ENCODE measurements at regions not wholly inside any gene's neighbourhood (a gene's known extent, or its start where the extent isn't known, plus 50 kb on each side); places are given as distances from the start of the nearest gene placed in this dataset.

GRCh38 chr20:11721411-11721810, 196.3 kb upstream of the BTBD3 start:
- TF ChIP-seq, protein P1, sequence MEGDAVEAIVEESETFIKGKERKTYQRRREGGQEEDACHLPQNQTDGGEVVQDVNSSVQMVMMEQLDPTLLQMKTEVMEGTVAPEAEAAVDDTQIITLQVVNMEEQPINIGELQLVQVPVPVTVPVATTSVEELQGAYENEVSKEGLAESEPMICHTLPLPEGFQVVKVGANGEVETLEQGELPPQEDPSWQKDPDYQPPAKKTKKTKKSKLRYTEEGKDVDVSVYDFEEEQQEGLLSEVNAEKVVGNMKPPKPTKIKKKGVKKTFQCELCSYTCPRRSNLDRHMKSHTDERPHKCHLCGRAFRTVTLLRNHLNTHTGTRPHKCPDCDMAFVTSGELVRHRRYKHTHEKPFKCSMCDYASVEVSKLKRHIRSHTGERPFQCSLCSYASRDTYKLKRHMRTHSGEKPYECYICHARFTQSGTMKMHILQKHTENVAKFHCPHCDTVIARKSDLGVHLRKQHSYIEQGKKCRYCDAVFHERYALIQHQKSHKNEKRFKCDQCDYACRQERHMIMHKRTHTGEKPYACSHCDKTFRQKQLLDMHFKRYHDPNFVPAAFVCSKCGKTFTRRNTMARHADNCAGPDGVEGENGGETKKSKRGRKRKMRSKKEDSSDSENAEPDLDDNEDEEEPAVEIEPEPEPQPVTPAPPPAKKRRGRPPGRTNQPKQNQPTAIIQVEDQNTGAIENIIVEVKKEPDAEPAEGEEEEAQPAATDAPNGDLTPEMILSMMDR (IDR thresholded peaks at IDR 0.05; ENCODE audit: insufficient read depth, low read depth, low read length), result no peak
- no peak for TF ChIP-seq EZH2 (IDR thresholded peaks at IDR 0.05; ENCODE audit: insufficient read depth, low read length)
